Suprapubic skin (tissue), 3 donors: ENCODE measurements at regions not wholly inside any gene's neighbourhood (a gene's known extent, or its start where the extent isn't known, plus 50 kb on each side); places are given as distances from the start of the nearest gene placed in this dataset.

Source experiments
- EP300 ChIP-seq: sonication (generic); formaldehyde crosslinking; IDR thresholded peaks from one replicate; pipeline ENCODE4 v1.6.1; 2017; ENCODE audit warnings: antibody characterized with exemption
- POLR2A ChIP-seq, 2 donors: fragments of 450-650 bp; IDR thresholded peaks; one replicate each; pipeline ENCODE4 v1.6.1; 2017; ENCODE audit warnings: antibody characterized with exemption in 2 of 2, mild to moderate bottlenecking in 2 of 2, moderate library complexity in 2 of 2
- TF ChIP-seq, protein P1 (sequence below), 2 donors: fragments of 200-600 bp in 1 of 2; fragments of 450-650 bp in 1 of 2; sonication (generic) in 1 of 2; IDR thresholded peaks; one replicate each; pipeline ENCODE4 v1.5.1; 2016 to 2019; ENCODE audit warnings: antibody characterized with exemption in 2 of 2, mild to moderate bottlenecking in 1 of 2, moderate library complexity in 1 of 2

DNA sequence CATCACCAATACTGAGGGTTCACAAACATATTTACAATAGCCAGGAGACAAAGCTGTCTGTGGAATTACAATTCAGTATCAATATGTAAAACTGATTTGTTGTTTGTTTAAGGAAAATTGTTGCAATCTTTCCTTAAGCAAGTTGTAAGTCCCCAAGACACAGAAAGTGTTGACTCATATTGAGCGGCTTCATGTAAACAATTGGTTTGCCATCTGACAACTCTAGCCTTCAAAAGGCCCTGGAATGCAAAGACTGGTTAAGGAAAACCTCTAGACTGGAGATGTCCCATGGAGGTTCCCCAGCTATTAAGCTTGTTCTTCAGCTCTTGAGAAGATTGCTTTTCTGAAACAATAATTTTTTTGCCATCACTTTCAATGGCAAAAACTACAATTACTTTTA is 283.7 kb upstream of the PROK2 start:
- TF ChIP-seq, protein P1, sequence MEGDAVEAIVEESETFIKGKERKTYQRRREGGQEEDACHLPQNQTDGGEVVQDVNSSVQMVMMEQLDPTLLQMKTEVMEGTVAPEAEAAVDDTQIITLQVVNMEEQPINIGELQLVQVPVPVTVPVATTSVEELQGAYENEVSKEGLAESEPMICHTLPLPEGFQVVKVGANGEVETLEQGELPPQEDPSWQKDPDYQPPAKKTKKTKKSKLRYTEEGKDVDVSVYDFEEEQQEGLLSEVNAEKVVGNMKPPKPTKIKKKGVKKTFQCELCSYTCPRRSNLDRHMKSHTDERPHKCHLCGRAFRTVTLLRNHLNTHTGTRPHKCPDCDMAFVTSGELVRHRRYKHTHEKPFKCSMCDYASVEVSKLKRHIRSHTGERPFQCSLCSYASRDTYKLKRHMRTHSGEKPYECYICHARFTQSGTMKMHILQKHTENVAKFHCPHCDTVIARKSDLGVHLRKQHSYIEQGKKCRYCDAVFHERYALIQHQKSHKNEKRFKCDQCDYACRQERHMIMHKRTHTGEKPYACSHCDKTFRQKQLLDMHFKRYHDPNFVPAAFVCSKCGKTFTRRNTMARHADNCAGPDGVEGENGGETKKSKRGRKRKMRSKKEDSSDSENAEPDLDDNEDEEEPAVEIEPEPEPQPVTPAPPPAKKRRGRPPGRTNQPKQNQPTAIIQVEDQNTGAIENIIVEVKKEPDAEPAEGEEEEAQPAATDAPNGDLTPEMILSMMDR (IDR thresholded peaks at IDR 0.05): no peak
- no peak for TF ChIP-seq POLR2A (IDR thresholded peaks at IDR 0.05)
- no peak for TF ChIP-seq EP300
